ENCODE measurements at regions not wholly inside any gene's neighbourhood (a gene's known extent, or its start where the extent isn't known, plus 50 kb on each side); places are given as distances from the start of the nearest gene placed in this dataset.

DNA sequence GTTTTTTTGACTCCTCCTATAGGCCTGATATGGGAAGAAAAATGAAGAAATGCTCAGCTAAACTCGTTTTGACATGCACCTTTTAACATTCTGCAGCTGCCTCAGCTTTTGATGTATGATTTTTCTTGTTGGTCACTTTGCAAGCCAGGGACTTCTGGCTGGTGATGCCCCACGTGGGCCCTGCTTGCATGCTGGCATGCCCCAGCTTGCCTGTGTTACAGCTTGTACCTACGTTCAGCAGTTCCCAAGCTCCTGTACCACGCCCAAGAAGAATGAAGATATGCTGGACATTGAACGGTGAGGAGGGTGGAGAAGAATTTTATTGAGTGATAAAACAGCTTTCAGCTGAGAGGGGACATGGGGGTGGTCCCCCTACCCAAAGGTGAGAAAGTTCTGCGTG is 245.6 kb upstream of the FZD8 start:
- H3K4me1 Mint-ChIP-seq: peaks cover 8% of the 10 kb centered on the region

GRCh38 chr10:35885076-35885475 is 243.0 kb upstream of the FZD8 start:
- H3K27me3 Mint-ChIP-seq (ENCODE audit: low read depth): peaks cover 2% of the 10 kb centered on the region
- H3K27ac Mint-ChIP-seq (ENCODE audit: unreplicated experiment): no peak overlapping the region
- no peaks in the 10 kb centered on the region for H3K9me3 Mint-ChIP-seq
- H3K36me3 Mint-ChIP-seq (ENCODE audit: low read depth): no peaks in the 10 kb centered on the region
- no peak for DNase-seq (ENCODE audit: low read depth, low spot score)
- TF ChIP-seq, protein P1, sequence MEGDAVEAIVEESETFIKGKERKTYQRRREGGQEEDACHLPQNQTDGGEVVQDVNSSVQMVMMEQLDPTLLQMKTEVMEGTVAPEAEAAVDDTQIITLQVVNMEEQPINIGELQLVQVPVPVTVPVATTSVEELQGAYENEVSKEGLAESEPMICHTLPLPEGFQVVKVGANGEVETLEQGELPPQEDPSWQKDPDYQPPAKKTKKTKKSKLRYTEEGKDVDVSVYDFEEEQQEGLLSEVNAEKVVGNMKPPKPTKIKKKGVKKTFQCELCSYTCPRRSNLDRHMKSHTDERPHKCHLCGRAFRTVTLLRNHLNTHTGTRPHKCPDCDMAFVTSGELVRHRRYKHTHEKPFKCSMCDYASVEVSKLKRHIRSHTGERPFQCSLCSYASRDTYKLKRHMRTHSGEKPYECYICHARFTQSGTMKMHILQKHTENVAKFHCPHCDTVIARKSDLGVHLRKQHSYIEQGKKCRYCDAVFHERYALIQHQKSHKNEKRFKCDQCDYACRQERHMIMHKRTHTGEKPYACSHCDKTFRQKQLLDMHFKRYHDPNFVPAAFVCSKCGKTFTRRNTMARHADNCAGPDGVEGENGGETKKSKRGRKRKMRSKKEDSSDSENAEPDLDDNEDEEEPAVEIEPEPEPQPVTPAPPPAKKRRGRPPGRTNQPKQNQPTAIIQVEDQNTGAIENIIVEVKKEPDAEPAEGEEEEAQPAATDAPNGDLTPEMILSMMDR (conservative IDR thresholded peaks at IDR 0.05): no peak
- H3K4me3 Mint-ChIP-seq: no peak overlapping the region
- peaks cover 12% of the 10 kb centered on the region for H3K4me1 Mint-ChIP-seq

More for the DNA sequence above, 245.6 kb upstream of the FZD8 start:
- H3K27ac Mint-ChIP-seq (ENCODE audit: unreplicated experiment): no peak overlapping the region
- H3K36me3 Mint-ChIP-seq (ENCODE audit: low read depth): no peaks in the 10 kb centered on the region
- no peak for DNase-seq (ENCODE audit: low read depth, low spot score)
- H3K9me3 Mint-ChIP-seq: no peaks in the 10 kb centered on the region
- H3K27me3 Mint-ChIP-seq (ENCODE audit: low read depth): no peaks in the 10 kb centered on the region
- no peak overlapping the region for H3K4me3 Mint-ChIP-seq
- TF ChIP-seq, protein P1 (conservative IDR thresholded peaks at IDR 0.05): no peak

DNA sequence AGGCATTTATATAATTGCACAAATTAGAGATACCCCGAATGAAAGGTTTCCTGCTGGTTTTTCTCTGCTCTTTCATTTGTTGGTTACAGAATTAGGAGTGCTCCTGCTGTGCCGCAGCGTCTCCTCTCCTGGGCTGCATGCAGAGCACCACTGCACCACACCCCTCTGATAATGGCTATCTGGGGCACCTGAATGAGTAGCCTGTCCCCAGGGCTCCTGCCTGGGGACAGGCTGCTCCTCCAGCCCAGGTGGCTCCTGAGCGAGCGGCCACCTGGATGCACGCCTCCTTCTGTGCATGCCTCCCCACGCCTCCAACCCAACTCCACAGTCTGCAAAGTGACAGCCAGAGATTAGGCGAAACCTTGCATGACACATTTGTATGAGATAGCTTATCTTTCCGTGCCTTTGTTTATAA is 242.6 kb upstream of the FZD8 start:
- Mint-ChIP-seq H3K36me3 (ENCODE audit: low read depth) (no peaks in the 10 kb centered on the region), H3K27ac (ENCODE audit: unreplicated experiment) (no peak overlapping the region)
- TF ChIP-seq, protein P1 (conservative IDR thresholded peaks at IDR 0.05): no peak

DNA sequence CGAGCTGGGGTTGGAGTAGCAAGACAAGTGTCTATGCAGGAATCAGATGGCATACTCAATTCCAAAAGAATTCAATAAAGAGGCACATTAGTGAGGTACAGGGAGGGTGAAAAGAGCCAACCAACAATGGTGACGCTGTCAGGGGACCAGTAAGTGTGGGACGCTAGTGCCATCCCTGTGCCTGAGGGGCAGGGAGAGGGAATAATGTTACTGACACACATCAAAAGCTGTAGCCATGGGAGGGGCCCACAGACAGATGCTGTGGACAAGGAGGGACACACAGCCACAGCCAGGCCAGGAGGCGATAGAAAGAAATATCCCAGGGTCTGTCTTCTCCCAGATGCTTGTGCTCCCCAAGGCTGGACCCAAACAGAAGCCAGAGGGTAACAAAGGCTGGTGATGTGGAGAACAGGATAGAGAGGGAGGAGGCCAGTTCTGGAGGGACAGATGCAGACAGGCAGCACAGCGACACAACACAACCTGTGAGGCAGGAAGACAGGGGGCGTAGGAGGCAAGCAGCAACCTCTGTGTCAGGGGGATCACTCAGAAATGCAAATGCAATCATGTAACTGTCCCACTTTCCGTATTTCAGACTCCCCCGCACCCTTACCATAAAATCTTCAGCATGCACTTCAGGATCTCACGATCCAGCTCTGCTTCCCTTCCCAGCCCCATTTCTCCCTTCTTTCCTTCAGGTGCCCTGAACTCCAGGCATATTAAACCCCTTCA is 240.5 kb upstream of the FZD8 start:
- no peaks in the 10 kb centered on the region for H3K36me3 Mint-ChIP-seq (ENCODE audit: low read depth)
- no peak overlapping the region for H3K27ac Mint-ChIP-seq (ENCODE audit: unreplicated experiment)
- no peak overlapping the region for H3K4me3 Mint-ChIP-seq
- peaks cover 2% of the 10 kb centered on the region for H3K27me3 Mint-ChIP-seq (ENCODE audit: low read depth)
- H3K4me1 Mint-ChIP-seq: peaks cover 9% of the 10 kb centered on the region
- no peak for DNase-seq (ENCODE audit: low read depth, low spot score)
- no peaks in the 10 kb centered on the region for H3K9me3 Mint-ChIP-seq
- TF ChIP-seq, protein P1 (conservative IDR thresholded peaks at IDR 0.05): no peak

More for the DNA sequence above, 242.6 kb upstream of the FZD8 start:
- Mint-ChIP-seq H3K4me1 (peaks cover 9% of the 10 kb centered on the region), H3K27me3 (ENCODE audit: low read depth) (peaks cover 2% of the 10 kb centered on the region), H3K4me3 (no peak overlapping the region), H3K9me3 (no peaks in the 10 kb centered on the region)
- no peak for DNase-seq (ENCODE audit: low read depth, low spot score)

DNA sequence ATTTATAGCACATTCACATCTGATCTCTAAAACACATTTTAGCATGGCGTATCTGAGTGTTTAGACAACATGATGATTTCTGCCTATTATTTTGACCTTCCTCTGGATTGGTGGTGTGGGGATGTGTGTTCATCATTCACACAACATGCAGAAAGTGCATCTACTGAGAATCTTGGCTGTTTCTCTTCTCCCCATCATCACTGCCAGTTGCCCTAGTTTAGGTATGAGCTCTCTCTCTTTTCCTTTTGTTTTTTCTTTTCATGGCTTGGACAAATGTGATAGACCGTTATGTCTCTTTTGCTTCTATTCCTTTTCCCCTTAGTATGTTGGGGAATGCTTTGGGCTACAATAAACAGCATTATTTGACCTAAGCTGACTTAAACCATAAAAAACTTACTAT is 239.2 kb upstream of the FZD8 start:
- Mint-ChIP-seq H3K27ac (ENCODE audit: unreplicated experiment) (no peak overlapping the region), H3K27me3 (ENCODE audit: low read depth) (peaks cover 2% of the 10 kb centered on the region), H3K4me3 (no peak overlapping the region), H3K36me3 (ENCODE audit: low read depth) (no peaks in the 10 kb centered on the region), H3K9me3 (no peaks in the 10 kb centered on the region), H3K4me1 (peaks cover 9% of the 10 kb centered on the region)
- DNase-seq (ENCODE audit: low read depth, low spot score): no peak
- TF ChIP-seq, protein P1 (conservative IDR thresholded peaks at IDR 0.05): no peak

All from neural crest cell (in vitro differentiated cells).